EL (cell line): ENCODE measurements at regions not wholly inside any gene's neighbourhood (a gene's known extent, or its start where the extent isn't known, plus 50 kb on each side); places are given as distances from the start of the nearest gene placed in this dataset.
A peak's percentile ranks its signal among the peaks of the same experiment; 100 is the strongest.

Experiments used
- DNase-seq: peaks from one replicate; pipeline ENCODE4 v3.0.0-alpha.2; 2016

DNA sequence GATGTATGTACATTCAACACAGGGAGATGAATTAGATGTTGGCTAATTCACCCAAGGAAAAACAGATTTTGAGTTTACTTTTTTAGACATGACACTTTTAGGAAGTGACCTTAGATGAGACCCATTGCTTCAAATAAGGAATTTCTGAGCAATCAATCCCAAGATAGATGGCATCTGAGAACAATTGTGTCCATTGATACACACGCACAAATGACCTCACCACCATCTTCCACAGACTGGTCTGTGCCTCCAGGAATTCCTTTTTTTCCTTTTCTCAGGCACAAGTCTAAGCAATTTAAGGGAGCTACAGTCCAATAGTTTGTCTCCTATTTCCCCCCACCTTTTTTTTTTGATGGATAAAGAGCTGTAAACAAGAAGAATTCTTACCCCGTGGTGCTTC is 265.3 kb downstream of the TBL1XR1 start:
- DNase-seq = no peak

DNA sequence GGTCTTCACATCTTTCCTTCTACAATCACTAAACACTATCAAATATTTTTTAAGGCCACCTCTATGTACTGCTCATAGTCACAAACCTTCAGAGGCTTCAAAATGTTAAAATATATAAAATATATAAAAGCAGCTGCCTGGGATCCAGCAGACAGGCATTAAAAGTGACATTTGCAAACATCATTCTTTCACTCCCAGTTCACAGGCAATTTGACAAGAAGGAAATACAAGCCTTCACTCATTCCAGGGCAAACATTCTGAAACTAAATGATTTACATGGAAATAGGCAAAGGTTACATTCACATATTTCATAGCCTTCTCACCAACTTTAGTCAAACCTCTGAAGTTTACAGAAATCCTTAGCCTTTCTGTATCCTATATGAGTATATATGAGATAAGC is 266.3 kb downstream of the TBL1XR1 start:
- DNase-seq = no peak

DNA sequence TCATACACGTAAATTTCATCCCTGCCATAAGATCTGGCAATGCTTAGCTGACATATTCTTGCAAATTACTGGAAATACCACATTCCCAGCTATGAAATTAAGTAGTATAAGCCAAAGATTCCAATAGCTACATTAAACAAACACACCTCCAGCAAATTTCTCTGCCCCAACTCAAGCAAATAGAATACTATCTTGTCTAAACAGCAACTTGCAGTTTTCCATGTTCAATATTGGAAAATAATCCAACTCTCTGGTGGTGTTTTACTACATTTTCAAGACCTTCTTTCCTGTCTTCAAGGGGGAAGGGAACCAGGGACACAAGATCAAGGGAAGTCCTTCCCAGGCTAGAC is 268.7 kb downstream of the TBL1XR1 start:
- DNase-seq = no peak

DNA sequence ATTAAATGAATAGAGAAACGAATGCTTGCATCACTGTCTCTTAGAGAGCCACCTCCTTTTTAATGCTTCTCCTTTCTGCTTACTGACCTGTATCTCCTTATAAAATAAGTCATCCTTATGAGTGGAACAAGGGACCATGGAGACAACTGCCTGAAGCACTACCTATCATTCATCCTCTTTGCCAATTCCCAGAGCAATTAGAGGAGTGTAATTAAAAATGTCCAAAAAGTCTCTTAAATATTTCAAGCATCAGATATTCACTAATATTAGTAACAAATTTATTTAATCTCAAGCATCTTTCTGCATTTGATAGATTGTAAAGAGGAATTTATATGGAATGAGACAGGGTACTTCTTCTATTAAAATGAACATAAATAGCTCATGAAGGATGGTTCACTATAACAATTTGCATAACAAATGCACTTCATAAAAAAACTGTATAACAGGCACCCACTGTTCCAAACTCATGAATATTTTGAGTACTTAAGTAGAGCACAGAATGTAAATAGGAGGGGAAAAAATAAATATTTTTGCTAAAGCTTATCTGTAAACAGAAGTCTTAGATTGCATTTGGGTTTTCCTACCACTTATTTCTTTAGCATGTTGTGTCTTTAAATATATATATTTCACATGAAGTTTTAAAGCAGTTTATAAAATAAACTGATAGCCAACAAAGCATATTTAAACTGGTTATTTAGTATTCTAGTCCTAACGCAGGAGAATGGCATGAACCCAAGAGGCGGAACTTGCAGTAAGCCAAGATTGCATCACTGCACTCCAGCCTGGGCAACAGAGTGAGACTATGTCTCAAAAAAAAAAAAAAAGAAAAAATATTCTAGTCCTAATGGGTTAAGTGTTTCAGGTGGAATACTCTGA is 269.3 kb downstream of the TBL1XR1 start:
- no peak for DNase-seq

DNA sequence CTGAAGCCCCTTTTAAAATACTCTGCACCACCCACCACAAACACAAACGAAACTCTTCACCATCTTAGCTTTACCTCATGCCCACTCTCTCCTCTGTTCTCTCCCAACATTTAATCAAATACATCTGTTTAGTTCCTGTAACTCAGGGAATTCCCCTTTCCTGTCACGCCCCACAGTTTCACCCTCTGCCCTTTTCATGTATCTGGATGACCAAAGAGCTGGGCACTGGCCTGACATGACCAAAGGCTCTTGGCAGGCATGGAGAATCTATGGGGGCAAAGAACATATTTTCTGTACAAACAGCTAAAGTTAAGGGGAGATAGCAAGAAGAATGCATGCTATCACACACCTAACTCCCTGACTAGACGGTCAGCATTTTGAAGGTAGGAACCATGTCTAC is 270.0 kb downstream of the TBL1XR1 start:
- DNase-seq = no peak

DNA sequence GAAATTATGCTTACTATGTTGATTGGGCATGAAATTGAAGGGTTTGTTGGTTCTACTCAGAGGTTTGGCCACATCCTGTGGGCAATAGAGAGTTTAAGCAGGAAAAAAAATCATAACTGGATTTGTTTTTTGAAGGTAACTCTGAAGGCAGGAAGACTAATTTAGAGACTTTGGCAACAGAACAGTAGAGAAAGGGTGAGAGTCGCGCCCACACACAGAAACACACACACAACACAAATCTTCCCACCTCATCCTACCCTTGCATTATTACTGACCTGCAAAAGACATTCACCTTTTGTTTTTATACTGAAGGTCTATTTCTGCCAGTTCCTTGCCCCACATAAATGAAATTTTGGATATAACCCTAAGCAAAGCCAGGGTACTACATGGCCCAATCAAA is 270.6 kb downstream of the TBL1XR1 start:
- no peak for DNase-seq

DNA sequence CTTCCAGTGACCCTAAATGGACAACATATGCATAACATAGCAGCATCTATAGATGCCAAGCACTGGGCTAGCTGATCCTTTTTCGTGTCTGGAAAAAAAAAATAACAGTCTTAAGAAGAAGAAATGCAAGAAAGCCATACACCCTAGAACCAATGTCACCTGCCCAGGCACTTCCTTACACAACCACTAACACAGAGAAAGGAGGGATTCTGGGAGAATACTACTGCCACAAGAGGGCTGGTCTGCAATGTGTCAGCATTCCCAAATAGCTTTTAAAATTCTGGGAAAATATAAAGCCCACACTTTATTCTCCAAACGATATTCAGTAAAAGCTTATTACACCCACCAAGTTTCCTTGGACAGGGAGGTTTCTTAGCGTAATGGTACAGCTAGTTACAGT is 271.2 kb downstream of the TBL1XR1 start:
- DNase-seq = no peak

DNA sequence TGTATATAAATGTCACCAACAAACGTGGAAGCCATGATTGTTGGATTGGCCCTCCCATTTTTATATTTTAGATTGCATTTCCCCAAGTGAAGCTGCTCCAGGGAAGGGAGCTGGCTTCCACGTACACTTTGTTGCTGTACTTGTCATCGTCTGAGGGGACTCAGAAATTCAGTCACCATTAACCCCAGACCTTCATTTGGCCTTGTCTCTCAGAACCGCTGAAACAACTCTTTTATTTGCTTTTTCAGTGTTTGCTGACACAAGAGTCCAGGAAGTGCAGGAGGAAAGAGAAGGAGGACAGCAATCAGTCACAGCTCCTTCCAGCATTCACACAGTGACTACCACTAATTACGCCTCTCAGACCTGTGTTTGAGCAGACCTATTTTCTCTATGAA is 276.5 kb downstream of the TBL1XR1 start:
- no peak for DNase-seq

DNA sequence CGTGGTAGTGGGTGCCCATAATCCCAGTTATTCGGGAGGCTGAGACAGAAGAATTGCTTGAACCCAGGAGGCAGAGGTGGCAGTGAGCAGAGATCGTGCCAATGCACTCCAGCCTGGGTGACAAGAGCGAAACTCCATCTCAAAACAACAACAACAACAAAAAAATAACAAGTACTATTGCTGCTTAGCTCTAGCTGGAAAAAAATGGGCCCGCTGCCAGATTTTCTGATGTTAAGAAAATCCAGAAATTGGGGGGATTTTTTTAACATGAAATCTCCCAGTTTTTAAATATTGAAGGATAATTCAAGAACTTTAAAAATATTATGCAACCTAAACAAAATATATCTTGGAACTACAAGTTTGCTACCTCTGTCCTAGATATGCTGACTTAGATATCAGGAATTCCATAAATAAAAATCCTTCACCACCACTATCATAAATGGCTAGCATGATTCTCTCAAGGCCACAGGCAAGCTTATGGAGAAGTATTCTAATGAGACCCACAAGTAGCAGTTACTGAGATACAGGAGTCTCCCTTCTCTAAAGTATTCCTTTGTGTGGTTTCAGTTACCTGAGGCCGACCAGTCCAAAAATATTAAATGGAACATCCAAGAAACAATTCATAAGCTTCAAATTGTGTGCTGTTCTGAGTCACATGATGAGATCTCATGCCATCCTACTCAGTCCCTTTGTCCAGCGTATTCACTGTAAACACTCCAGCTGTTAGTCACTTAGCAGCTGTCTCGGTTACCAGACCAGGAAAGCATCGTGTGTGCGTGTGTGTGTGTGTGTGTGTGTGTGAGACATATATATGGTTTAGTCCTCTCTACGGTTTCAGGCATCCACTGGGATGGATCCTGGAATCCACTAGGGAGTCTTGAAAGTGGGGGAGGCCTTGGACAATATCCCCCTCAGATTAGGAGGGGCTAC is 277.2 kb downstream of the TBL1XR1 start:
- peak; percentile 26 for DNase-seq

DNA sequence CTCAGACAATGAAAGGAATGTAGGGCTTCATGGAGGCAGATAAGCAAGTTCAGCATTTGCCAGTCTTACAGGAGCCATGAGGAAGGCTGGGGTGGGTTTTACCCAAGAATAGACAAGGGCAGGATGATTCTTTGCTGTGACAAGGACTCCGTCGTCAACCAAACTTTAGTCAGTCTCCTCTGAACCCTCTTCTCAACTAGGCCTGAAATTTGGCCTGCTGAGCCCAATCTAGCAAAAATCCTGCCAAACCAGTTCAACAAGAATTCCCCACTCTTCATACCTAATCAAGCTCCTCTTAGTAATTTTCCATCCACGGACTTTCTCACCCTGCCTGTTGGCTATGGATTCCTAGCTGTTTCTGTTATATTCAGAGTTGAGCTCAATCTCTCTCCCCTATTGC is 280.5 kb downstream of the TBL1XR1 start:
- no peak for DNase-seq

DNA sequence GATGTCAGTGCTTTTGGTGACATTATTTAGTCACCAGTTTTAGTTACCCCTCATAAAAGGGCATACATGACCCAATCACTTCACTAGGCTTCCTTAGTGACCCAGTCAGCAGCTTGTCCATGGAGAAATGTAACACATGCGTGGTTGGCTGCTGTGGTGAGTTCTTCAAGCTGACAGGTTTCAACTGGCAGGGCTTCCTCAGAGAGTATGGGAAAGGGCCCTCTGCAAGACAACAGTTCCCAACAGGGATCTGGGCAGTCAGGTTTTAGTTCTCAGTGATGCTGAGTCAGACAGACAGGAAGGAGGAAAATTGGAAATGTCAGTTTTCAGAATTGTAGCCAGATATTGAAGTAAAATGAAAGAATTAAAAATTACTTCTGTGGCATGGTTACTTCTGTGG is 282.5 kb downstream of the TBL1XR1 start:
- no peak for DNase-seq

DNA sequence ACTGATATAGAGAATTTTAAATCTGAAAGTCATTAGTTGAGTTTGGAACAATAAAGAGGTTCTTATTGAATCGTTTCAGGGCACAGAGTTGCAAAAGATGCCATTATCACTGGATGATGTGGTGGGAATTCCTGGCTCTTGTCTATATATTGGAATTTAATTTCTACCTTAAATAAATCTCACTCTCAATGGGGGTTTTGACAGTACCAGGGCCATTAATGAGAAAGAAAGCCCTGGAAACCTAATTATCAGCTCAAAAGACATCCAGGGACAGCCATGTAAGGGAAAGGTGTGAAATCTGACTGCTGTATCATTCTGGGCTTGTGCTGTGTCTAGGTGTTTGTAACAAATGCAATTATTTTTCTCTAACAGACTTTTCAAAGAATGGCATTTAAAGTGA is 285.7 kb downstream of the TBL1XR1 start:
- no peak for DNase-seq

DNA sequence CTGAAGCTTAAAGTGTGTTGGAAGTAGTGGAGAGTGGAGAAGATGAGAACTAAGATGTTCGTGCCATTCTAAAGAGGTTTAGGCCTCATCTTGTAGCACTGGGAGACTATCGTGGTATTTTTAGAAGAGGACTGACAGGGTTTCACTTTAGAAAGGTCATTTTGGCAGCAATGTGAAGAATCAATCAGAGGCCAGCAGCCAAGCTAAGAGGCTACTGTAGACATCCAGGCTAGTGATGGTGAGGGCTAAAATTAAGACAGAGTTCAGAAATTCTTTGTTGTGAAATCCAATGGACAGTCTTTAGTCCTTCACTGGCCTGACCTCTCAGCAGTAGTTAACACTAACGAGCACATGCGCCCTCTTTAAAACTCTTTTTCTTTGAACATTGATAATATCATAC is 288.2 kb downstream of the TBL1XR1 start:
- no peak for DNase-seq

DNA sequence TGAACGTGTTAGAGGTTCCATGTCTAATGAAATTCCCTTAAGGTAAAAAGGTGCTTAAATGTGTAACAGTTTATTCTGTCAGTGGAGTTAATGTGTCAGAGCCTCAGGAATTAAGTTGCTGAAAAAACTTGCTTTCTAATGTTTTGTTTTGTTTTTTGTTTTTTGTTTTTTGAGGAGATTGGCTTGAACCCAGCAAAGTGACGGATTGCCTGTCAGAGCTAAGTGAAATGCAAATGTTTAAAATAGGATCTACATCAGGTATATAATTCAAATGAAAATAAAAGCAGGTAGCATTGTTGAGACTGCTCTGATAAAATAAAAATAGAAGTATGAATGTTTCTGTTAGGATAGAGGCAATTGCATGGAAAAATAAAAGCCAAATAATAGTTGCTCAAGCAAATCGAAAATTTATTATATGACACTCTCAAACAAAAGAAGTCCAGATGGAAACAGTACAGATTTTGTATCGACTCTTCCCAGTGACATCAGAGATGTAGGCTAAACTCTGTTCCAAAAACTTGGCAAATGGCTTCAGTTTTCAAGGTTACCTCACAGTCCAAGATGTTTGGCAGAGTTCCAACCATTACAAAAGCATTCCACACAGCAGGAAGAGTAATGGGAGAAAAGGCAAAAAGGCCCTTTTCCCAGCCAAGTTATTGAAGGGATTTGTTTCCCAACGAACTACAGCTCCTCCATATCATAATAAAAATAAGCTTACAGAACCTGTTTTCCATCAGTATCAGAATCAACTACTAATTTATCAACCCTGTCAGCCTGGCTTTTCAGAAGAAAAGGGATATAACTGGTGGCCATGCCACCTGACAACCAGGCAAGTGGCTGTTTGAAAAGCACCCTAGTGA is 291.0 kb downstream of the TBL1XR1 start:
- peak; percentile 62 for DNase-seq

DNA sequence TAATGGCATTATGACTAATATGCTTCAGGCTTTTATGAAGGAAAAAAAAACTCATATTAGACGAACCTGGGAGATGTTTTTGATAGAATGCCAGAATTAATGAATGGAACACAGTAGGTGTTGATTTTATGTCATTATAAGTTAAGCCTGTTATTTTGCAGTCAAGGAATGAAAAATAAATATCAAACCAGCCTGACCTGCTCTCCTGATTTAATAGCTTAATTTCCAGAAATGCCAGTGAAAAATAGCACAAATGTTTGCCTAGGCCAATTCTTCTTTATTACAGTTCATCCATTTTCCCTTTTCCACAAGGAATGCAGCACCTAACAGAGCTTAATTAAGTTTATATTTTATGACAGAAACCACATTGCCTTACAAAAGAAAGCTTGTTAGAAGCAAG is 292.0 kb downstream of the TBL1XR1 start:
- DNase-seq = no peak

DNA sequence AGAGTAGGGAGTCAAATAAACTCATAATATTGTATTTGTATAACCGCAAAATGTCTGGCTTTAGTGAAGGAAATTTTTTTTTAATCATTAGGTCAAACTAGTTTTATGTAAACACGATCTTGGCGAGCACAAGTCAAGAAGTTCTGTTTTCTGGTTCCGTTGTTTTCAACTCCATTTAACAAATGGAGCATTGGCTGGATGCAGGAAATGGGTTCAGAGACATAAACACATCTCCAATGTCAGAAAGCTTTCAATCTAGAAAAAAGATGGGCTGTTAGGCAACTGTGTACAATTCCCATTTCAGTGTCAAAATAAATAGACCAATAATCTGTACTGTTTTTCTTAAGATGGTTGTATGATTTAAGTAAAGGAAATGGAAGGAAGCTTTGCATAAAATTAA is 292.8 kb downstream of the TBL1XR1 start:
- DNase-seq = no peak

DNA sequence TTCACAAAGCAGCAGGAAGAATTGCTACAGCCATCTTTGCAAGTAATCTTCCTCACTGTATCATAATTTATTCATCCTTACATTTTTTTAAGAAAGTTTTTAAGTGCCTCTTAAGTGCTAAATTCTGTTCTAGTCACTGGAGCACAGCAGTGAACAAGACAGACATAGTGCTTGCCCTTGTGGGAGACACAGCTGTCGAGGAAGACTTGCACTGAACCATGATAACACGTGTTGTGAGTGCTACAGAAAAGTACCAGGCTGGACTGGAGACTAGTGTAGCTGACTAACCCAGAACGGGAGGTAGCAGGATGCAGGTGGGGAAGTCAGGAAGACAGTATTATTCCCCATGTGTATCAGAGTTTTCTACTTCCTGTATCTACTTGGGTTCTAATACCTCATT is 300.6 kb downstream of the TBL1XR1 start:
- DNase-seq = peak; percentile 2

DNA sequence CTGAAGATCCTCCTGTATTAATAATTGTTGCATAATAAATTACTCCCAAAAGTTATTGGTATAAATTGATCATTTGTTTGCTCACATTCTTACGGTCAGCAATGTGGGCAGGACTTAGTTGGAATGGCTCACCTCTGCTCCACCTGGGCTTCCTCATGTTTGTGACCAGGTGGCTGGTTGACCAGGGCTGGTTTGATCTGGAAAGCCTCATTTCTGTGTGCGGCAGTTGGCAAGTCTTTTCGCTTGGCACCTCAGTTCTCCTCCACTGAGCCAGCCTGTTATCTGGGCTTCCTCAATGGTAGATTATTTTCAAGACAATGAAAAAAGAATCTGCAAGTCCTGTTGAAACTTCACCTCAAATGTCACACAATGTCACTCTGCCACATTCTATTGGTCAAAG is 301.1 kb downstream of the TBL1XR1 start:
- no peak for DNase-seq

DNA sequence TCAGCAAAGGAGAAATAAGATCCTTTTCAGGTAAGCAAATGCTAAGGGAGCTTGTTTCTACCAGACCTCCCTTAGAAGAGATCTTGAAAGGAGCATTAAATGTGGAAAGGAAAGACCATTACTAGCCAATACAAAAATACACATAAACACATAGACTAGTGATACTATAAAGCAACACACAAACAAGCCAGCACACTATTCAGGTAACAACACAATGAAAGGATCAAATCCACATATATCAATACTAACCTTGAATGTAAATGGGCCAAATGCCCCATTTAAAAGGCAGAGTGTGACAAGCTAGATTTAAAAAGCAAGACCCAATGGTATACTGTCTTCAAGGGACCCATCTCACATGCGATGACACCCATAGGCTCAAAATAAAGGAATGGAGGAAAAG is 317.6 kb downstream of the TBL1XR1 start:
- no peak for DNase-seq

DNA sequence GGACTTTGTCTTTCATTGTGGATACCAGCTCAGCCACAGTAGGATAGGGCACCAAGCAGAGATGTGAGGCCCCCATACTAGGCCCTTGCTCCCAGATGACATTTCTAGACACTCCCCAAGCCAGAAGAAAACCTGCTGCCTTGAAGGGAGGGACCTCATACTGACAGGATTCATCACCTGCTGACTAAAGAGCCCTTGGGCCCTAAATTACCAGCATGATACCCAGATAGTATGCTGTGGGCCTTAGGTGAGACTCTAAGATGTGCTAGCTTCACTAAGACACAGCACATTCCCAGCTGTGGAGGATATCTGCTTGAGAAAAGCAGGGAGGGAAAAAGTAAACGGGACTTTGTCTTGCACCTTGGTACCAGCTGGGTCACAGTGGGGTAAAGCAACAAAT is 324.0 kb downstream of the TBL1XR1 start:
- DNase-seq = no peak

DNA sequence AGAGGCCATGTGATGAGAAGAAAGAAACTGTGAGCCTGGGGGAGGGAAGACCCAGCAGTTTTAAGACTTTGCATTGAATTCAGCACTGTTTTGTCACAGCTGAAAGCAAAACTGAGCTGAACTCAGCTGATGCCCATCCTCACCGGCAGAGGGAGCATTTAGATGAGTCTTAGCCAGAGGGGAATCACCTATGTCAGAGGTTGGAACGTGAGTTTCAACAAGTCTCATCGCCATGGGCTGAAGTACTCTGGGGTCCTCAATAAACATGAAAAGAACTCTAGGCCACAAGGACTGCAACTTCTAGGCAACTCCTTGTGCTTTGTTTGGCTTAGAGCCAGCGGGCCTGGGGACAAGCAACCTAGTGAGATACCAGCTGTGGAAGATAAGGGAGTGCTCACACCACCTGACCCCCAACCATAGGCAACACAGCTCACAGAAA is 324.5 kb downstream of the TBL1XR1 start:
- peak; percentile 47 for DNase-seq

DNA sequence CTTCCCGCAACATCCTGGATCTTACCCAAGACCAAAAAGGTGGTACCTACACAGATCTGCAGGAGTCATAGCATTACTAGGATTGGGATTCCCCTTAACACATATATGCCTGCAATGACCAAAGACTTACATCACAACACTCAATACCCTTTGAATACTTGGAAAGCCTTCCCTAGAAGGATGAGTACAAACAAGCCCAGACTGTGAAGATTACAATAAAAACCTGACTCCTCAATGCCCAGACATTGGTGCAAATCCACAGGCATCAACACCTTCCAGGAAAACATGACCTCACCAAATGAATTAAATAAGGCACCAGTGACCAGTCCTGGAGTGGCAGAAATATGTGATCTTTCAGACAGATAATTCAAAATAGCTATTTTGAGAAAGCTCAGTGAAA is 326.8 kb downstream of the TBL1XR1 start:
- DNase-seq = no peak
